DND-41 (cell line): ENCODE measurements at regions not wholly inside any gene's neighbourhood (a gene's known extent, or its start where the extent isn't known, plus 50 kb on each side); places are given as distances from the start of the nearest gene placed in this dataset.

Experiments
- ATAC-seq: fragments of 200-7000 bp; cut with Tn5 transposase; 3 replicates; pipeline ENCODE4 v1.9.1; 2021; ENCODE audit warnings: low read depth; ENCODE audit not compliant: insufficient read depth
- DNase-seq: peaks from one replicate; pipeline ENCODE4 v3.0.0-alpha.2; 2020
- H2AFZ ChIP-seq: 2 replicates; pipeline ENCODE4 v1.6.0; 2012; ENCODE audit warnings: low read depth, low read length
- H3K27ac ChIP-seq: 2 replicates; pipeline ENCODE4 v1.5.1; 2012; ENCODE audit warnings: low read length, inconsistent platforms
- H3K27me3 ChIP-seq: fragments of 200-600 bp; sonication (generic); 2 replicates; pipeline ENCODE4 v1.6.0; 2012; ENCODE audit warnings: low read length, mild to moderate bottlenecking, inconsistent platforms; ENCODE audit not compliant: insufficient read depth, poor library complexity
- H3K36me3 ChIP-seq: 2 replicates; pipeline ENCODE4 v1.5.1; 2012; ENCODE audit warnings: low read length, inconsistent platforms; ENCODE audit not compliant: insufficient read depth
- H3K4me1 ChIP-seq: 2 replicates; pipeline ENCODE4 v1.5.1; 2012; ENCODE audit warnings: mild to moderate bottlenecking, low read length; ENCODE audit not compliant: insufficient read depth
- H3K4me2 ChIP-seq: 2 replicates; pipeline ENCODE4 v1.6.0; 2012; ENCODE audit warnings: mild to moderate bottlenecking, moderate library complexity, low read length, inconsistent platforms; ENCODE audit not compliant: insufficient read depth
- H3K4me3 ChIP-seq, 2 experiments: fragments of 200-600 bp in 1 of 2; shearing (Covaris generic) in 1 of 2; 2 replicates each; pipeline ENCODE4 v1.5.1; 2012 to 2016; ENCODE audit warnings: inconsistent platforms in 2 of 2, low read length in 2 of 2, mild to moderate bottlenecking in 2 of 2, low read depth in 1 of 2, moderate library complexity in 1 of 2
- H3K79me2 ChIP-seq: 2 replicates; pipeline ENCODE4 v1.6.0; 2012; ENCODE audit warnings: low read length, inconsistent platforms; ENCODE audit not compliant: insufficient read depth
- H3K9ac ChIP-seq: 2 replicates; pipeline ENCODE4 v1.6.0; 2012; ENCODE audit warnings: low read depth, mild to moderate bottlenecking, inconsistent platforms, low read length, moderate library complexity
- H3K9me3 ChIP-seq: 2 replicates; pipeline ENCODE4 v1.5.1; 2012; ENCODE audit warnings: low read length, moderate library complexity, mild to moderate bottlenecking, inconsistent platforms; ENCODE audit not compliant: insufficient read depth, severe bottlenecking
- H4K20me1 ChIP-seq: 2 replicates; pipeline ENCODE4 v1.6.0; 2012; ENCODE audit warnings: low read length; ENCODE audit not compliant: insufficient read depth
- EZH2 ChIP-seq: IDR thresholded peaks from 3 replicates; pipeline ENCODE4 v1.6.1; 2012; ENCODE audit warnings: borderline replicate concordance, low read depth, mild to moderate bottlenecking, moderate library complexity, low read length, inconsistent platforms; ENCODE audit not compliant: severe bottlenecking
- TF ChIP-seq, protein P1 (sequence below): IDR thresholded peaks from 2 replicates; pipeline ENCODE4 v1.5.1; 2012; ENCODE audit warnings: borderline replicate concordance, low read length, moderate library complexity, mild to moderate bottlenecking; ENCODE audit not compliant: poor library complexity, severe bottlenecking; ENCODE audit errors: extremely low read depth

DNA sequence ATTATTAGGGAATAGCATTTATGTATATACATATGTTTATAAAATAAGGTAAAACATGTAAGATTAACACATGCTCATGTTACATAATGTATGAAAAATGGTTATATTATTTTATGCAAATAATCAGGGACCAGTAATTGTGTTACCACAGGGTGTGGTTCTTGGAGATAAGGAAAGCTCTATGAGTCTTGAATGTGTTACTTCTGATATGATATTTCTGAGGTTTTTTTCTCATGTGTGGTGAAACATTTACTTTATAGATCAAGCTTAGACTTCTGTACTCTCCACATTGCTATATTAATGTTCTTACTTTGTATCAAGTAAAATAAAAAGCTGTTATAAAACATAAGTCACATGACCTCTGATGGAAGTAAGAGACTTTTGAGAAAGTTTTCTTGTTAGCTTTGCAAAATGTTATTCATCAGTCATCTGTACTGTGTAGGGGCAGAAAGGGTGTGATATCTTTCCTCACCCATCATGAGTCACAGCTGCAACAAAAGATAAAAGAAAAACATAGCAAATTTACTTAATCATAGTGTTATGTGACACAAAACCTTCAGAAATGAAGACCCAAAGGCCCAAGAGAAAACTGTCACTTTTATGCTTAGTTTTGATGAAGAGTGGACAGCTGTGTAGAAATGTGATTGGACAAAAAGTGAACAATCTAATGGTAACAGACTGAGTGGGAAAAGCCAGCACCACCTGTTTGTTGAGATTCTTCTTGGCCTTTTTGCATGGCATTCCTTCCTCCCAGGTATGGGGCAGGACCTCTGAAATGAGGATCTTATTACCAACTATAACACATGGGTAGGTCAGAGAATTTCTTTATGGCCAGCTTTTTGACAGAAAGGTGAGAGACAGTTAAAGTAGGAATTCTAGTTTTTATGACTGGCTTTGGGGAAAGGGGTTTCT, 632.3 kb downstream of the PDHA2 start:
- no peak overlapping the region for H3K4me3 ChIP-seq
- peaks cover 25% of the 10 kb centered on the region for H3K9me3 ChIP-seq
- no peaks in the 10 kb centered on the region for H3K27me3 ChIP-seq
- no peaks in the 10 kb centered on the region for H3K36me3 ChIP-seq
- DNase-seq (no peak), ATAC-seq (no peak)
- H4K20me1 ChIP-seq, result no peaks in the 10 kb centered on the region
- H3K27ac ChIP-seq, result no peak overlapping the region
- no peak overlapping the region for H2AFZ ChIP-seq
- no peak for TF ChIP-seq EZH2
- TF ChIP-seq, protein P1, sequence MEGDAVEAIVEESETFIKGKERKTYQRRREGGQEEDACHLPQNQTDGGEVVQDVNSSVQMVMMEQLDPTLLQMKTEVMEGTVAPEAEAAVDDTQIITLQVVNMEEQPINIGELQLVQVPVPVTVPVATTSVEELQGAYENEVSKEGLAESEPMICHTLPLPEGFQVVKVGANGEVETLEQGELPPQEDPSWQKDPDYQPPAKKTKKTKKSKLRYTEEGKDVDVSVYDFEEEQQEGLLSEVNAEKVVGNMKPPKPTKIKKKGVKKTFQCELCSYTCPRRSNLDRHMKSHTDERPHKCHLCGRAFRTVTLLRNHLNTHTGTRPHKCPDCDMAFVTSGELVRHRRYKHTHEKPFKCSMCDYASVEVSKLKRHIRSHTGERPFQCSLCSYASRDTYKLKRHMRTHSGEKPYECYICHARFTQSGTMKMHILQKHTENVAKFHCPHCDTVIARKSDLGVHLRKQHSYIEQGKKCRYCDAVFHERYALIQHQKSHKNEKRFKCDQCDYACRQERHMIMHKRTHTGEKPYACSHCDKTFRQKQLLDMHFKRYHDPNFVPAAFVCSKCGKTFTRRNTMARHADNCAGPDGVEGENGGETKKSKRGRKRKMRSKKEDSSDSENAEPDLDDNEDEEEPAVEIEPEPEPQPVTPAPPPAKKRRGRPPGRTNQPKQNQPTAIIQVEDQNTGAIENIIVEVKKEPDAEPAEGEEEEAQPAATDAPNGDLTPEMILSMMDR, result no peak
- no peak overlapping the region for H3K4me2 ChIP-seq
- no peaks in the 10 kb centered on the region for H3K79me2 ChIP-seq
- H3K4me1 ChIP-seq, result no peaks in the 10 kb centered on the region
- H3K9ac ChIP-seq, result no peak overlapping the region

DNA sequence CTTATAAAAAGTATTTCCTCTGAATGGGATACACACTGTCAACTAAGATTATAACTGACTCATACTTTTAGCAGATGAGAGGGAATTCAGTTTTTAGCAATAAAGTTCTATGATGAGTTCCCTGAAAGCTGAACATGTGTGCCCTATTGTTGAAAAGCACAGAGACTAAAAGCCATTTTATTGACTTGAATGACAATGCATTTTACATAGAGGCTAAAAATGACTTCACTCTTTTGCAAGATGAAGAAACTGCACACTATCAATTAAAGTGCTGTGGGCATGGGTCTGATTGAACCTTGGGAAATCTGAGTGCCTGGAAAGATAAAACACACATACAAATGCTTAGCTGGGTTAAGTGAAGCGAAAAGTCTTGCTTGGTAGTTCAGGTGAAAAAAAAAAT, 633.4 kb downstream of the PDHA2 start:
- Histone ChIP-seq H3K79me2 (no peaks in the 10 kb centered on the region), H2AFZ (no peak overlapping the region), H3K27ac (no peak overlapping the region), H4K20me1 (no peaks in the 10 kb centered on the region), H3K4me3 (no peak overlapping the region), H3K9ac (no peak overlapping the region), H3K36me3 (no peaks in the 10 kb centered on the region), H3K9me3 (peaks cover 29% of the 10 kb centered on the region), H3K27me3 (no peaks in the 10 kb centered on the region), H3K4me1 (no peaks in the 10 kb centered on the region), H3K4me2 (no peak overlapping the region)
- ATAC-seq (no peak), DNase-seq (no peak)
- no peak for TF ChIP-seq EZH2
- TF ChIP-seq, protein P1, result no peak

DNA sequence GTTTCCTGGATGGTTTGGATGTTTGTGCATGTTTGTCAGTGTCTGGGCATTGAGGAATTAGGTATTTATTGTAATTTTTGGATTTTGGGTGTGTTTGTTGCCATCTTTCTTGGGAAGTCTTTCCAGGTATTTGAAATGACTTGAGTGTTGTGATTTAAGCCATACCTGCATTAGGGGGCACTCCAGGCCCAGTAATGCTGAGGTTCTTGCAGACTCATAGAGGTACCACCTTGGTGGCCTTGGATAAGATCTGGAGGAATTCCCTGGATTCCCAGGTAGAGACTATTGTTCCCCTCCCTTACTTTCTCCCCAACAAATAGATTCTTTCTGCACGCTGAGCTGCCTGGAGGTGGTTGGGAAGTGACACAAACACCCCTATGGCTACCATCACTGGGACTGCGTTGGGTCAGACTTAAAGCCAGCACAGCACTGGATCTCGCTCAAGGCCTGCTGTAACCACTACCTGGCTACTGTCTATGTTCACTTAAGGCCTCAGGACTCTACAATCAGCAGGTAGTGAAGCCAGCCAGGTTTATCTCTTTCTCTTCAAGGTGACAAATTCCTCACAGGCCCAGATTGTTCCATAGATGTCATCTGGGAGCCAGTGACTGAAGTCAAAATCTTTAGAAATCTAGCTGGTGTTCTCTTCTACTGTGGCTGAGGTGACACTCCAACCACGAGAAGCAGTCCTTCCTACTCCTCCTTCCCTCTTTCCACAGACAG, 643.6 kb downstream of the PDHA2 start:
- Histone ChIP-seq H3K27ac (no peak overlapping the region), H3K4me3 (no peak overlapping the region), H3K4me2 (no peak overlapping the region), H3K27me3 (no peaks in the 10 kb centered on the region), H3K79me2 (no peaks in the 10 kb centered on the region), H3K36me3 (peaks cover 7% of the 10 kb centered on the region), H3K9ac (no peak overlapping the region), H4K20me1 (no peaks in the 10 kb centered on the region), H3K4me1 (no peaks in the 10 kb centered on the region), H2AFZ (no peak overlapping the region), H3K9me3 (peaks cover 30% of the 10 kb centered on the region)
- DNase-seq (no peak), ATAC-seq (no peak)
- TF ChIP-seq, protein P1, result no peak
- no peak for TF ChIP-seq EZH2
